Endothelial cell of umbilical vein (primary cell): ENCODE measurements at regions not wholly inside any gene's neighbourhood (a gene's known extent, or its start where the extent isn't known, plus 50 kb on each side); places are given as distances from the start of the nearest gene placed in this dataset.

Experiments used
- CTCF ChIP-seq, 2 donors: IDR thresholded peaks; 1 replicate in 1 of 2; 2 replicates in 1 of 2; pipeline ENCODE4 v1.5.1; 2011; ENCODE audit warnings: low read length in 2 of 2, mild to moderate bottlenecking in 2 of 2, moderate library complexity in 2 of 2, control low read depth in 1 of 2, inconsistent platforms in 1 of 2, low read depth in 1 of 2; ENCODE audit not compliant: insufficient read depth in 1 of 2; ENCODE audit errors: extremely low read depth in 1 of 2
- EZH2 ChIP-seq: IDR thresholded peaks from 2 replicates; pipeline ENCODE4 v1.6.1; 2012; ENCODE audit warnings: borderline replicate concordance, low read depth, mild to moderate bottlenecking, moderate library complexity, low read length, inconsistent platforms; ENCODE audit not compliant: severe bottlenecking
- FOS ChIP-seq: IDR thresholded peaks from 2 replicates; pipeline ENCODE4 v1.6.1; 2011; ENCODE audit warnings: mild to moderate bottlenecking, low read length, moderate library complexity, borderline replicate concordance; ENCODE audit not compliant: insufficient read depth
- JUN ChIP-seq: IDR thresholded peaks from 2 replicates; pipeline ENCODE4 v1.6.1; 2011; ENCODE audit warnings: borderline replicate concordance, low read depth; ENCODE audit not compliant: insufficient read length, insufficient read depth
- POLR2A ChIP-seq: IDR thresholded peaks from 2 replicates; pipeline ENCODE4 v1.6.1; 2012; ENCODE audit warnings: low read depth, mild to moderate bottlenecking, control low read depth, low read length
- POLR2AphosphoS5 ChIP-seq: IDR thresholded peaks from 2 replicates; pipeline ENCODE4 v1.6.1; 2012; ENCODE audit warnings: low read depth, mild to moderate bottlenecking, control low read depth, low read length, moderate library complexity; ENCODE audit not compliant: insufficient read depth

- no peak for TF ChIP-seq EZH2
- no peak for TF ChIP-seq CTCF (IDR thresholded peaks at IDR 0.05; ENCODE audit: extremely low read depth in 1 of 2, insufficient read depth in 1 of 2, low read depth in 1 of 2, low read length in 2 of 2)
- TF ChIP-seq POLR2A: no peak
- no peak for TF ChIP-seq FOS
- TF ChIP-seq JUN: no peak
- no peak for TF ChIP-seq POLR2AphosphoS5
These were observed 100.1 kb upstream of the PCGF5 start for GRCh38 chr10:91120348-91120747.
